HG02678 (cell line): ENCODE measurements at regions not wholly inside any gene's neighbourhood (a gene's known extent, or its start where the extent isn't known, plus 50 kb on each side); places are given as distances from the start of the nearest gene placed in this dataset.
"Not testable (repeated sequence)": the region's sequence is repeated elsewhere in the genome, so short reads cannot be mapped to it uniquely, and the experiment has no call there.

ENCODE experiments used
- ATAC-seq: cut with Tn5 transposase; IDR thresholded peaks from one replicate; pipeline ENCODE4 v1.9.1; 2021; ENCODE audit warnings: mild to moderate bottlenecking, moderate library complexity; ENCODE audit not compliant: unreplicated experiment

GRCh38 chr6:125643967-125644661, 105.3 kb upstream of the HEY2 start:
- ATAC-seq, result not testable (repeated sequence)

GRCh38 chr6:125647391-125647790, 102.0 kb upstream of the HEY2 start:
- no peak for ATAC-seq

GRCh38 chr6:125653752-125654151, 95.7 kb upstream of the HEY2 start:
- not testable (repeated sequence) for ATAC-seq

DNA sequence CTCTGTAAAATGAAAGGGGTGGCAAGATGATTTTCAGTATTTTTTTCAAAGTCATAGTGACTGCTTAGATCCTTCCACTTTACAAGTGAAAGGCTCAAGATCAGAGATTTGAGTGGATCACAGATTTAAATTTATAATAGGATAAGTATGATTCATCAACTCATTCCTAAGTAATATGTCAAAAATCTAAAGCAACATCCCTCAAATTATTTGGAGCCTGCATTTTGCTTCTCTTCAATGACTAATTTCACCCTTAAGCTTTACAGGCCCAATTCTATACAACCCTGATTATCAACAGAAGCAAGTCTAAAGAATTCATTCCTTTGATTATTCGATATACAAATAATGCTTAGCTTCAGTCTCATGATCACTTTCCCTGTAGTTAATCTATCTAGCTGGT, 93.9 kb upstream of the HEY2 start:
- ATAC-seq, result no peak

GRCh38 chr6:125656287-125656870, 93.1 kb upstream of the HEY2 start:
- ATAC-seq, result no peak

DNA sequence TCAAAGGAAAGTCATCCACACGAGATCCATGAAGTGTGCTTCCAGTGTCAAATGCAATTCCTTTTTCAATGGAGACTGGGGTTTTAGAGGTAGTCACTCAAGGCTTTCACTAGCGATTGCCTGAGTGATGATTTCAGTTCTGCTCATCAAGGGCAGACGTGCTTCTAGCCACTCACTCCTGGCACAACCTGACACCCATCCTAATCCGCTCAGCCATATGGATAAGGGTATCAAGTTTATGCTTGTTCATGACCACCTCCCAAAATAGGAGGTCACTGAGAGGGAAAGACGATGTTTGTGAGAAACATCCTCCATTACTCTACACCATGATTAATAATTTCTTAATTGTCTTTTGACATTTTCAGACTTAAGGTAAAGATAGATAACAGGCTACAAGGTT, 91.3 kb upstream of the HEY2 start:
- ATAC-seq, result no peak

DNA sequence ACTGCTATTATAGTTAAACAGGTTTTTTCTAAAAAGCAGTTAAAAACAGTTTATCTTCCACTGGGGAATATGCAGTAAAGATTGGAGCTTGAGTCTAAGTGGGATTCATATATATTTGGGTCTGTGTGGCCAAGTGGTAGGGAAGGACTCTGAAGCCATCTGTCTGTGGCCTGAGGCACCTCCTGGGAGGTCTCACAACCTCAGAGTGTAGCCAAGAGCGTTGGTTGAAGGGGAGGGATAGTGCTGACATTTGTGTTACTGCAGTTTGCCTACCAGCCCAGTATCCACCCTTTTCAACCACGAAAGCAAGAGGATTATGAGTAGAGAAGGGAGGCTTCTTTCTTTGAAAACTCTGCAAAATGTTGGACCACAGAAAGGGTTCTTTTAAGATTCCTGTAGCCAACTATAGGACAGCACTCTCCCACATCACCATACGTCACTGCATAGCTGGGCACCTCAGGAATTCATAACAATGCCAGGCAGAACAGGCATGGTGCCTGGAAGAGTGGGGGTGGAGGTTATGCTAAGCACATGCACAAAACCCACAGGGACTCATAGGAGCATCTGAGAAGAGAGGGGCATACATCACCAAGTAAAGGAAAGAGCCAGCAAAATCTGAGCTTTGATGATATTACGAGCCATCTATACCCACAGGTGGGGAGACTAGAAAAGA, 90.5 kb upstream of the HEY2 start:
- no peak for ATAC-seq

- ATAC-seq, result no peak
These were observed 89.5 kb upstream of the HEY2 start for GRCh38 chr6:125659887-125660286.

DNA sequence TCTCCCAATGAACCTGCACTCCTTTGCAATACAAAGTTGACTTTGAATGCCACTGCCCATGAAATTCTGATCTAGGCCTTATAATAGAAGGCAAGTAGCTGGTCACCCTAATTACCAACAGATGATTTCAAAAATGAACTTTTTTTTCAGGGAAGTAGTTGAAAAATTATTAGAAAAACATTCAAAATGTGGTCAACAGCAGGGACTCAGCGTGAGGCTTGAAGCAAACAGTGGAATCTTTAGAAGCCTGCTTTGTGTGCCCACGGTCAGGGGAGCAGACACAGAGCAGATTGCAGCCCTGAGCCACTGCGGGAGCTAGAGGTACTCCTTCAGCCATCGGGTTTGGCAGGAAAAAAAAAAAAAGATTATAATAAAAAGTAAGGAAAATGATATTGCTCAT, 87.1 kb upstream of the HEY2 start:
- no peak for ATAC-seq

DNA sequence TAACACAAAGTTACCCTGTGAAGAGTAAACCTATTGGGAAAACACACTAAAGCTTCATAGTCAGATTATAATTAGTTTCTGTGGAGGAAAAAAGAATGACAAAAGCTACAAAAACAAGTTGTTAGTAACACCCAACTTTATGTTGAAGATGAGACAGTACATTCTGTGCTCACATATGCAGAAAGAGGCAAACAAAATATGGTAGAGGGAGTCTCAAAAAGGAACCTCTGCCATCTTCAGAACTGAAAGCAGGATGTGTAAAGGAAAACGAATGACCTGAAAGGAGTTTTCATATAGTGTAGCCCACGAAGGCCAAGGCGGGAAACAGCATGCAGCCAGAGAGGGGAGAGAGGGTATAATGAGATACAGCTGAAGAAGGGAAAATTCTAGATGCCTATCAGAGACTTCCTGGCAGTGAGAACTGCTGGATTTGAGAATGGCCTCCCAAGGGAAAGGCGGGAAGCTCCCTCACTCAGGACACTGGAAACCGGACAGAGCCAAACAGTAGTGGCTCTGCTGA, 84.1 kb upstream of the HEY2 start:
- no peak for ATAC-seq

- ATAC-seq, result no peak
These were observed 82.1 kb upstream of the HEY2 start for GRCh38 chr6:125667326-125667725.

DNA sequence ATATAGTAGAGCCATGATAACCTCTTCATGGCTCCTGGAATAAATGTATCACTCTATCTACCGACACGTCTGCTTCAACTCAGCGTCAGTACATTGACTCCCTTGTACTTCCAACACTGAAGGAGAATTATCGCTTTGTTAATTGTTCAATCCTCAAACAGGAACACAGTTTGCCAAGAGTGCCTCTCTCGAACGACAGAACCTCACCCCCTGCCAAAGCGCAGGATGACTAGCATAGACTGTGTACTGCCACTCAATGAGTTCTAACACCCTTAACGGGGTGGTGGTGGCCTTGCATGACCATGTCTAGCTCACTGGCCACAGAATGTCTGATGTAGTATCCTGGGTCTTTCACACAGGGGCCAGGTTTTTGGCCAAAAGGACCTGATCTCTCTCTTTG, 81.4 kb upstream of the HEY2 start:
- ATAC-seq, result no peak

DNA sequence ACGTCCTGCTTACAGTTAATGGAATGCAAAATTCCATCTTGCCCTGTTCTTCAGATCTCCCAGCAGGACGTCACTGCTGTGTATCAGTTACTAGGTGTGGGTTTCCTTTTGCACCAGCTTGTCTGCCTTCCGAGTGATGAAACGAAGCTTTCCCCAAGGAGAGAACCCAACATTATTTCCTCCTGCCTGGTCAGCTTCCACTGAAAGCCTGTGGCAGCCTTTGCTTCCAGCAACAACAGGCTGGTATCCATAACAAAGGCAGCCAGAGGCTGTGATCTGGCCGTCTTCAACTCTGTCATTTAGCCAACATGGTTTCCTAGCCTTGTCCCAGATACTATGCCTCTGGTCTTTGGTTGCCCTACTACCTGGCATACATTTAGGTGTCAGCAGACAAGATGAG, 78.9 kb upstream of the HEY2 start:
- ATAC-seq, result no peak

DNA sequence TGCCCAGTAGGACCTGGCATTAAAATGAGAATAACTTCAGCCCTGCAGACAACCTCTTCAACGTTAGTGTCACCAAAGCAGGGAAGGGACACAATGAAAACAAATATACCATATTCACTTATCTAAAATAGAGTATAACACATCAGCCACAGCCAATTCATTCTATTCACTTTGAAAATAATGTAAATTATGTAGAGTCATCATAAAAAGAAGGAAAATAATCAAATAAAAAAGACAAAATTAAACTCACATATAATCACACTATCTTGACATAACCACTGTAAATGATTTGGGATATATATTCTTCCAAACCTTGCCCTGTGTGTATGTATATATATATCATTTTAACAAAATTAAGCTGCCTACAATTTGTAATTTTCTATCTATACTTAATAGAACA, 78.1 kb upstream of the HEY2 start:
- no peak for ATAC-seq

DNA sequence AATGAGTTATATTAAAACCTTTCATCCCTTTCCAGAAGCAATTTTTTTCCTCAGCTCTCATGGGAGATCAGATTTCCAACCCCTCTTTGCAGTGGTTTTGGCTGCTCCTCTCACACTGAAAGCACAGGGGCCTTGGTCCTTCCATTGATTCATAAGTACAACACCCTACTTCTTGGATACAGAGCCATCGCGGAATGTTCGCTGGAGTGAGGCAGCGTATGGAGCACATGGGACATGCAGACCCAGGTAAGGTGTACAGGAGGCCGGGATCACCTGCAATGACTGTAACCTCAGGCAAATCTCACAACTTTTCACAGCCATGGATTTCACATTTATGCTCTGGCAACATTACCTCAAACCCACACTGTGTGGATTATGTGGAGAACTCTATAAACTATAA, 75.2 kb upstream of the HEY2 start:
- ATAC-seq, result no peak

- no peak for ATAC-seq
These were observed 70.8 kb upstream of the HEY2 start for GRCh38 chr6:125678601-125679000.

- no peak for ATAC-seq
These were observed 70.3 kb upstream of the HEY2 start for GRCh38 chr6:125679128-125679527.

GRCh38 chr6:125679651-125680050, 69.8 kb upstream of the HEY2 start:
- ATAC-seq, result no peak

DNA sequence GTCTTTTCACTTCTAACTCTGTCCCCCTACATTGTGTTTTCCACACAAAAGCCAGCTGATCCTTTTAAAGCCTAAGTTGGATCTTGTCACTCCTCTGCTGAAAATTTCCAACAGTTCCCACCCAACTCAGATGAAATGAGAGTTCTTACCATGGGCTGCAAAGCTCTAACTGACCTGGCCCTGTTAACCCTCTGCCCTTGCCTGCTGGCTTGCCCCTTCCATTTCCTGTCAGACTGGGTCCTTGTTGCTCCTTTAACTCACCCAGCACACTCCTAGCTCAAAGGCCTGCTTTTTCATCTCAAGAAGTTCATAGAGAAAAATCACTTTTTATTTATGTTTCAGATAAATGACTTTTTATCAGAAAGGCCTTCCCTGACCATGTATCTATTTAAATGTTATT, 66.5 kb upstream of the HEY2 start:
- ATAC-seq, result no peak

DNA sequence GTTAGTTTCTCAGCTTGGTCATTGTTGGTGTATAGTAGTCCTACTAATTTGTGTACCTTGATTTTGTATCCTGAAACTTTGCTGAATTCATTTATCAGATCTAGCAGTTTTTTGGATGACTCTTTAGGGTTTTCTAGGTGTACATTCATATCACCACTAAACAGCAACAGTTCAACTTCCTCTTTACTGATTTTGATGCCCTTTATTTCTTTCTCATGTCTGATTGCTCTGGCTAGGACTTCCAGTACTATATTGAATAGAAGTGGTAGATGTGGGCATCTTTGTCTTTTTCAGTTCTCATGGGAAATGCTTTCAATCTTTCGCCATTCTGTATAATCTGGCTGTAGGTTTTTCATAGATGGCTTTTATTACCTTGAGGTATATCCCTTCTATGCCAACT, 61.3 kb upstream of the HEY2 start:
- no peak for ATAC-seq

DNA sequence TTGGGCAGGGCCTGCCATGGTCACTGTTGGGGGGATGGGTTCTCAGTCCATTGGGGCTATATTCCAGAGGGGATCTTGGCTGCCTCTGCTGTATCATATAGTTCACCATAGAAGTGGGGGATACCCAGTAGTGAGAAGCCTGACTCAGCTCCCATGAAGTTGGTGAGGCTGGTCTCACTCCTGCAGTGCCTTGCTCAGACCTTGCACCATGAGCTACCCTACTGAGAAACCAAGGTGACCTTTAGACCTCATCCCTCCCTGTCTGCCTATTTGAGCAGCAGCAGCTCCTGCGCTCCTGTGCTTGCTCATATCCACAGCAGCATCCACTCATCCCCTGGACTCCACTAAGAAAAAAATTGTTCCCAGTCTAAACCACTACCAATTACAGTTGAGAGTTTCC, 56.0 kb upstream of the HEY2 start:
- ATAC-seq, result no peak

- ATAC-seq, result no peak
These were observed 49.8 kb upstream of the HEY2 start for GRCh38 chr6:125699591-125699990.
